GM10248 (cell line): ENCODE measurements at regions not wholly inside any gene's neighbourhood (a gene's known extent, or its start where the extent isn't known, plus 50 kb on each side); places are given as distances from the start of the nearest gene placed in this dataset.

ENCODE experiments used
- CTCF ChIA-PET: fragments of 300-600 bp; sonication (Branson Sonifier 250); formaldehyde crosslinking; extraction: SDS; loops from one replicate; lab custom pipeline; 2021; ENCODE audit warnings: antibody characterized with exemption; lab: Yijun Ruan, JAX
- POLR2A ChIA-PET: fragments of 350-650 bp; sonication (Branson Sonifier 250); formaldehyde crosslinking; extraction: SDS; loops from one replicate; lab custom pipeline; 2020; ENCODE audit warnings: antibody characterized with exemption; lab: Yijun Ruan, JAX
- DNase-seq: peaks from one replicate; pipeline ENCODE4 v3.0.0; 2012; ENCODE audit errors: extremely low spot score
- CTCF ChIP-seq: IDR thresholded peaks from 2 replicates; pipeline ENCODE4 v1.5.1; 2012; ENCODE audit warnings: mild to moderate bottlenecking, low read depth; ENCODE audit errors: extremely low read depth, missing control alignments, control extremely low read depth

GRCh38 chr12:97229004-97229403 lies 233.6 kb upstream of the RMST start:
- CTCF ChIA-PET = no interaction called here
- TF ChIP-seq CTCF = no peak
- no peak for DNase-seq
- POLR2A ChIA-PET = no interaction called here

- POLR2A ChIA-PET = no interaction called here
- CTCF ChIA-PET = interaction anchor here (1.2 kb wide), 1 partner anchor 12 kb away, joined by 4 read pairs; no protein-coding TSS in a partner anchor
- TF ChIP-seq CTCF = no peak
- DNase-seq = no peak
Observed at GRCh38 chr12:97235102-97235501, 227.5 kb upstream of the RMST start.

- TF ChIP-seq CTCF = no peak
- no peak for DNase-seq
- CTCF ChIA-PET = no interaction called here
- POLR2A ChIA-PET = no interaction called here
Observed at GRCh38 chr12:97246368-97246767, 216.2 kb upstream of the RMST start.

- CTCF ChIA-PET = no interaction called here
- TF ChIP-seq CTCF = no peak
- DNase-seq = no peak
- POLR2A ChIA-PET = no interaction called here
Observed at GRCh38 chr12:97250483-97250882, 212.1 kb upstream of the RMST start.

GRCh38 chr12:97257726-97258125 lies 204.9 kb upstream of the RMST start:
- ChIA-PET POLR2A (no interaction called here), CTCF (interaction anchor here (1.0 kb wide), 2 partner anchors 36 to 82 kb away, joined by 3 read pairs; no protein-coding TSS in a partner anchor)
- no peak for DNase-seq
- no peak for TF ChIP-seq CTCF

GRCh38 chr12:97259098-97259497 lies 203.5 kb upstream of the RMST start:
- CTCF ChIA-PET = no interaction called here
- DNase-seq = no peak
- POLR2A ChIA-PET = no interaction called here
- no peak for TF ChIP-seq CTCF

- CTCF ChIA-PET = no interaction called here
- POLR2A ChIA-PET = no interaction called here
- DNase-seq = no peak
- TF ChIP-seq CTCF = no peak
Observed at GRCh38 chr12:97260786-97261185, 201.8 kb upstream of the RMST start.
